BJ (cell line): ENCODE measurements at regions not wholly inside any gene's neighbourhood (a gene's known extent, or its start where the extent isn't known, plus 50 kb on each side); places are given as distances from the start of the nearest gene placed in this dataset.

ENCODE experiments used
- CTCF ChIA-PET: fragments of 350-600 bp; formaldehyde crosslinking; extraction: SDS; loops from one replicate; lab custom pipeline; 2021; ENCODE audit warnings: antibody characterized with exemption, inconsistent platforms; lab: Yijun Ruan, JAX
- POLR2A ChIA-PET: fragments of 300-600 bp; sonication (Branson Sonifier 250); formaldehyde crosslinking; extraction: SDS; loops from one replicate; lab custom pipeline; 2021; ENCODE audit warnings: antibody characterized with exemption; lab: Charles Lee
- DNase-seq: peaks from one replicate; pipeline ENCODE4 v3.0.0-alpha.2; 2011; ENCODE audit warnings: low read depth
- H3K27me3 ChIP-seq: 2 replicates; pipeline ENCODE4 v1.6.0; 2011; ENCODE audit warnings: low read length; ENCODE audit not compliant: control insufficient read depth, insufficient read depth
- H3K36me3 ChIP-seq: 2 replicates; pipeline ENCODE4 v1.5.1; 2011; ENCODE audit warnings: low read length; ENCODE audit not compliant: control insufficient read depth, insufficient read depth
- H3K4me3 ChIP-seq: 2 replicates; pipeline ENCODE4 v1.5.1; 2011; ENCODE audit warnings: low read depth, mild to moderate bottlenecking, control low read depth, low read length
- TF ChIP-seq, protein P1 (sequence below): IDR thresholded peaks from 2 replicates; pipeline ENCODE4 v1.5.1; 2011; ENCODE audit warnings: low read depth, mild to moderate bottlenecking, control low read depth, inconsistent platforms, low read length, moderate library complexity; ENCODE audit not compliant: insufficient read depth

DNA sequence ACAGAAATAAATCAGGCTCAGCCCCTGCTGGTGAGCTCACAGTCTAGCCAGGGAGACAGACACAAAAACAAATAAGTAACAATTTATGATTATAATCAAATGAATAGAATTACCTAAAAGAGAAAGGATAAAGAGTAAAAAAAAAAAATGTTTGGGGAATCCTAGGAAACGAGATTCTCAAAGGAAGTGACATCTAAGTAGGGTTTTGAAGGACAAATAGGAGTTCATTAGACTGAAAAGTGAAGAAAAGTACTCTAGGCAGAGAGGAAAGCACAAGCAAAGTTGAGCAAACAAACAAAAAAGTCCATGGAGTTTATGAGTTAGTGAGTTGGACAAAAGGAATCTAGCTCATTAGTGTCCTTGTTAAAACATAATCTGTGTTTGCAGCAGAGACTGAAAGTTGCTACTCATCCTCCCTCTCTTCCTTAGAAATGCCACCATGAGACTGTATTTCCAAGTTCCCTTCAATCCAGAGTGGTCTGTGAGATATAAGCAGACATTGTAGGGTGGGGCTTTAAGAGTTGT, 145.6 kb downstream of the SPATA18 start:
- Histone ChIP-seq H3K36me3 (no peaks in the 10 kb centered on the region), H3K27me3 (no peaks in the 10 kb centered on the region), H3K4me3 (no peak overlapping the region)
- TF ChIP-seq, protein P1, sequence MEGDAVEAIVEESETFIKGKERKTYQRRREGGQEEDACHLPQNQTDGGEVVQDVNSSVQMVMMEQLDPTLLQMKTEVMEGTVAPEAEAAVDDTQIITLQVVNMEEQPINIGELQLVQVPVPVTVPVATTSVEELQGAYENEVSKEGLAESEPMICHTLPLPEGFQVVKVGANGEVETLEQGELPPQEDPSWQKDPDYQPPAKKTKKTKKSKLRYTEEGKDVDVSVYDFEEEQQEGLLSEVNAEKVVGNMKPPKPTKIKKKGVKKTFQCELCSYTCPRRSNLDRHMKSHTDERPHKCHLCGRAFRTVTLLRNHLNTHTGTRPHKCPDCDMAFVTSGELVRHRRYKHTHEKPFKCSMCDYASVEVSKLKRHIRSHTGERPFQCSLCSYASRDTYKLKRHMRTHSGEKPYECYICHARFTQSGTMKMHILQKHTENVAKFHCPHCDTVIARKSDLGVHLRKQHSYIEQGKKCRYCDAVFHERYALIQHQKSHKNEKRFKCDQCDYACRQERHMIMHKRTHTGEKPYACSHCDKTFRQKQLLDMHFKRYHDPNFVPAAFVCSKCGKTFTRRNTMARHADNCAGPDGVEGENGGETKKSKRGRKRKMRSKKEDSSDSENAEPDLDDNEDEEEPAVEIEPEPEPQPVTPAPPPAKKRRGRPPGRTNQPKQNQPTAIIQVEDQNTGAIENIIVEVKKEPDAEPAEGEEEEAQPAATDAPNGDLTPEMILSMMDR, result no peak
- ChIA-PET POLR2A (no interaction called here), CTCF (no interaction called here)
- DNase-seq, result no peak

DNA sequence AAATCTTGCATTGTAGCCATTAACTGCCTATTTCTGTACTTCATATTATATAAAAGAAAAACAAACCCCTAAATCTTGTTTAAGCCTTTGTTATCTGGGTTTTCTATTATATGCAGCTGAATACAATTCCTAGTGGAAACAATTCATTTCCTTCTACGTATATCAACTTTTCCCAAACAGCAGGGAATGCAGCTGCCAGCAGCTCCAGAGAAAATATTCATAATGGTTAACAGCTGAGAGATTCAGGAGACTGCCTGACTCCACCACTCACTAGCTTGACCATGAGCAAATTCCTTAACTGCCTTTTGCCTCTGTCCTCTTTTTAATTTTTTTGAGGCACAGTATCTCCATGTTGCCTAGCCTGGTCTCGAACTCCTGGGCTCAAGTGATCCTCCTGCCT, 146.2 kb downstream of the SPATA18 start:
- TF ChIP-seq, protein P1, result no peak
- POLR2A ChIA-PET, result no interaction called here
- CTCF ChIA-PET, result no interaction called here
- DNase-seq, result no peak
- Histone ChIP-seq H3K27me3 (no peaks in the 10 kb centered on the region), H3K4me3 (no peak overlapping the region), H3K36me3 (no peaks in the 10 kb centered on the region)

DNA sequence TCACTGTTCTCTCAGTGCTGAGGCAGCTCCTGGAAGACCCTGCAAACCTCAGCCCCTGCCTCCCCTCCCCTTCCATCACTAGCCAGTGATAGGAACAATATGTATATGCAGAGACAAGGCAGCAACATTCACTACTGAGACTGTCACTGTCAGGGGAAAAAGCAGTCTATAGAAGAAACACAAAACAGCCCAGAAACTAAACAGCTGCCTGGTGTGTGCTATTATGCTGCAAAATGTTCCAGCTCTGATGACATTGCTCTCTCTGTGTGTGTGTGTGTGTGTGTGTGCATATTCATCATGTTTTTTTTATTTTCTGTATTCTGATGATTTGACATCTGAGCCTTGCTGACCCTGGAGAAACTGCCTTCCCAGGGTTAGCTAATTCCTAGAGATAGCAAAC, 147.2 kb downstream of the SPATA18 start:
- DNase-seq, result no peak
- POLR2A ChIA-PET, result no interaction called here

DNA sequence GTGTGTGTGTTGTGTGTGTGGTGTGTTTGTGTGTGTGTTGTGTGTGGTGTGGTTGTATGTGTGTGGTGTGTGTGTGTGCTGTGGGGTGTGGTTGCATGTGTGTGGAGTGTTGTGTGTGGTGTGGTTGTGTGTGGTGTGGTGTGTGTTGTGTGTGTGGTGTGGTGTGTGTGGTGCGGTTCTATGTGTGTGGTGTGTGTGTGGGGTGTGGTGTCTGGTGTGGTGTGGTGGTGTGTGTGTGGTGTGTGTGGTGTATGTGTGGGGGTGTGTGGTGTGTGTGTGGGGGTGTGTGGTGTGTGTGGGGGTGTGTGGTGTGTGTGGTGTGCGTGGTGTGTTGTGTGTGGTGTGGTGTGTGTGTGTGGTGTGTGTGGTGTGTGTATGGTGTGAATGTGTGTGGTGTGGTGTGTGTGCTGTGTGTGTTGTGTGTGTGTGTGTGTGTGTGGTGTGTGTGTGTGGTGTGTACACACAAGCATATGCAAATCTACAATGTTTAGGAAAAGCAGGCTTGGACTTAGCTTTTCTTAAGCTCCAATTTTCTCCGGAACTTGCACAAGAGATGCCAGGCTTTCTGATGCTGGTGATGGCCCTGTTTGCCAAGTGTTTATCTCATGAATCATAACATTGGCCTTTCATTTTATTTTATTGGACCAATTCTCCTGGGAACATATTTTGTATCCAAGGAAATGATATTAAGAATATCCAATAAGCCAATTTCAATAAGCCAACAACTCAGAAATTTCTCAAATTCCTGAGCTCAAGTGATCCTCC, 148.7 kb downstream of the SPATA18 start:
- ChIA-PET CTCF (no interaction called here), POLR2A (no interaction called here)
- DNase-seq, result no peak

More for the DNA sequence above, 147.2 kb downstream of the SPATA18 start:
- Histone ChIP-seq H3K36me3 (no peaks in the 10 kb centered on the region), H3K27me3 (no peaks in the 10 kb centered on the region), H3K4me3 (no peak overlapping the region)
- CTCF ChIA-PET, result interaction anchor here (1.0 kb wide), 1 partner anchor 9 kb away, joined by 3 read pairs; no protein-coding TSS in a partner anchor
- TF ChIP-seq, protein P1, result no peak

DNA sequence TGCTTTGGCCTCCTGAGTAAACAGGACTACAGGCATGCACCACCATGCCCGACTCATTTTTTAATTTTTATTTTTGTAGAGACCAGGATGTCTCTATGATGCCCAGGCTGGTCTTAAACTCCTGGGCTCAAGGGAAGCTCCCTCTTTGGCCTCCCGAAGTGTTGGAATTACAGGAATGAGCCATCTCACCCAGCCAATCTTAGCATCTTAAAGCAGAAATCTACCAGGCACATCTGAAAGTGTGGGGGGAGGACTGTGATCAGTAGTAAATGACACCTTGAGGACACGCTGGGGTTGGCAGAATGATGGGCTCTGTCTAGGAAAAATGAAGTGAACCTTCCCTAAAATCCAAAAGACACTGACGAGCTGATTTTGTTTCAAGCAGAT, 149.2 kb downstream of the SPATA18 start:
- ChIA-PET CTCF (no interaction called here), POLR2A (no interaction called here)
- Histone ChIP-seq H3K27me3 (no peaks in the 10 kb centered on the region), H3K4me3 (no peak overlapping the region), H3K36me3 (no peaks in the 10 kb centered on the region)
- TF ChIP-seq, protein P1, result no peak
- DNase-seq, result no peak

More for the DNA sequence above, 148.7 kb downstream of the SPATA18 start:
- no peaks in the 10 kb centered on the region for H3K27me3 ChIP-seq
- H3K4me3 ChIP-seq, result no peak overlapping the region
- no peaks in the 10 kb centered on the region for H3K36me3 ChIP-seq
- TF ChIP-seq, protein P1, result no peak
